Uterus (tissue), 2 donors: ENCODE measurements at regions not wholly inside any gene's neighbourhood (a gene's known extent, or its start where the extent isn't known, plus 50 kb on each side); places are given as distances from the start of the nearest gene placed in this dataset.

Experiments used
- CTCF ChIP-seq, 4 experiments: fragments of 200-600 bp in 2 of 4; fragments of 450-650 bp in 2 of 4; sonication (generic) in 2 of 4; IDR thresholded peaks; one replicate each; pipeline ENCODE4 v1.5.1; 2016 to 2019; ENCODE audit warnings: antibody characterized with exemption in 4 of 4, mild to moderate bottlenecking in 2 of 4, moderate library complexity in 1 of 4
- POLR2A ChIP-seq, 2 donors: fragments of 450-650 bp; IDR thresholded peaks; one replicate each; pipeline ENCODE4 v1.6.1; 2016; ENCODE audit warnings: antibody characterized with exemption in 2 of 2, mild to moderate bottlenecking in 1 of 2, moderate library complexity in 1 of 2

- TF ChIP-seq CTCF (IDR thresholded peaks at IDR 0.05) = no peak
- TF ChIP-seq POLR2A (IDR thresholded peaks at IDR 0.05) = no peak
Measured at GRCh38 chr7:149637911-149638565, 135.3 kb downstream of the ZNF467 start.
